HG03280 (cell line): ENCODE measurements at regions not wholly inside any gene's neighbourhood (a gene's known extent, or its start where the extent isn't known, plus 50 kb on each side); places are given as distances from the start of the nearest gene placed in this dataset.

Experiments used
- ATAC-seq: cut with Tn5 transposase; IDR thresholded peaks from one replicate; pipeline ENCODE4 v1.9.1; 2021; ENCODE audit warnings: mild to moderate bottlenecking, moderate library complexity; ENCODE audit not compliant: unreplicated experiment

GRCh38 chr3:56902468-56903160 lies 100.9 kb upstream of the ARHGEF3 start:
- no peak for ATAC-seq

DNA sequence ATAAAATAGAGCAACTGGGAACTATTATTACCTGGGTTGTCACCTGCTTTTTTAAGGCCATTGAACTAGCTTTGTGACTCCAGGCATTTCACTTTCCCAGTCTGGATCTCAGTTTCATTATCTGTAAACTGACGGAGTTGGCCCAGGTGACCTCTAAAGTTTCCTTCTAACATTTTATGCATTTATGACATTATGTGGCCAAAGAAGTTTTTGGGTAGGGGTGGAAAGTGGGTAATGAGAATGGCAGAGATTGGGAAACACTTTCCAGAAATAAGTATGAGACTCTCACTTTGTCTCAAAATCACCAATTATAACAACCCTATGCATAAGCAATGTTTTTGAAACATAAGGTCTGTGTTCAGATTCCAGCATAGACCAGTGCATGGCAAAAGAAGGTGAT lies 99.1 kb upstream of the ARHGEF3 start:
- no peak for ATAC-seq

- no peak for ATAC-seq
Observed at GRCh38 chr3:56899851-56900250, 98.1 kb upstream of the ARHGEF3 start.

GRCh38 chr3:56899078-56899477 lies 97.3 kb upstream of the ARHGEF3 start:
- no peak for ATAC-seq

GRCh38 chr3:56896357-56896756 lies 94.6 kb upstream of the ARHGEF3 start:
- no peak for ATAC-seq

- ATAC-seq: no peak
Observed at GRCh38 chr3:56894881-56895431, 93.2 kb upstream of the ARHGEF3 start.

- ATAC-seq: no peak
Observed at GRCh38 chr3:56890448-56891091, 88.8 kb upstream of the ARHGEF3 start.

DNA sequence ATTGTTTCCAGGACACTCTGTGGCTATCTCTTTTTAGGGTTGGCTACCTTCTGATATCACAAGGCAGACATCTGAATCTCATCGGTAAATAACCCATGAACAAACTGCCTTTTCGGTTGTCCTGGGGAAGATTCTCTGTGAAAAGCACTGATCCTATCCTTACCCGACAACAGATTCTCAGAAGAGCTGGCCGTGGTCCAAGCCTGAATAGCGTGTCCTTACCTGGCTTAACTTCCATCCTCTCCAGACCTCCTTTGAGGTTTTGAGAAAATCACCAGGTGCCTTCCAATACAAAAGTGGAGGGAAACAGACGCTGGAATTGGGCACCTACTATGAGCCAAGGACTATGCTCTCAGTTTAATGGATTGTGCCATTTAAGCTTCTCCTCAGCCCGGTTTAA lies 87.4 kb upstream of the ARHGEF3 start:
- no peak for ATAC-seq

GRCh38 chr3:56887402-56888025 lies 85.8 kb upstream of the ARHGEF3 start:
- ATAC-seq: no peak

GRCh38 chr3:56886314-56886713 lies 84.6 kb upstream of the ARHGEF3 start:
- ATAC-seq: no peak

DNA sequence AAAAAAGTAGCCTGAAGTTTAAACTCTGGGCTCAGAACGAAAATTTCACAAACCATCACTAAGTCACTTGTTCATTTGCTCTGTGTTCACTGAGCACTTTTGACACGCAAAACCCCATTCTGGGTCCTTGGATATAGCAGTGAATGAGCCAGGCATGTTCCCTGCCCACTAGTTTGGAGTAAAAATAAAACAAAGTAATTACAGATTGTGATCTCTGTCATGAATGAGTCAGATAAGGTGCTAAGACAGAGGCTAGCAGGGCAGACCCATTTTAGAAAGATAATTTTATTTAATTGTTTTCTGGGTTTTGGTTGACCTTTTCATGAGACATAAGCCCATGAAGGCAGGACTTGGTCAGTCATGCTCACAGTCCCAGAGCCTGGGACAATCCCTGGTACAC lies 84.1 kb upstream of the ARHGEF3 start:
- ATAC-seq: no peak

DNA sequence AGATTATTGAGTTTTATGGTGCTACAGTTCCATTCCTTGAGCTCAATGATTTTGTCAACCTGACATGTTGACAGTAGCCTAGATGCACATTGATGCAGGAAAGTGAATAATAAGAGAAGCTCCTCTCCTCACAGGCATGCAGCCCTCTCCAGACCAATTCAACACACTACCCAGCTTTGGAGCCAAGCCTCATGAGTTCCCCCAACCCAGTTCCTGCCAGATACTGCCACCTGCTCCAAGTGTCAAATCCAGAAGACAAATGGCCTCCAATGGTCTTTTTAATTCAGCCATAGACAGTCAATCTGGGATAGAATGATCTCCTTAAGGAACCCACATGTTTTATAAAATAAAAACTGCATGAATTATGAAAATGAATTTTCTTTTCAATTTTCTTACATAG lies 83.7 kb upstream of the ARHGEF3 start:
- ATAC-seq: no peak

DNA sequence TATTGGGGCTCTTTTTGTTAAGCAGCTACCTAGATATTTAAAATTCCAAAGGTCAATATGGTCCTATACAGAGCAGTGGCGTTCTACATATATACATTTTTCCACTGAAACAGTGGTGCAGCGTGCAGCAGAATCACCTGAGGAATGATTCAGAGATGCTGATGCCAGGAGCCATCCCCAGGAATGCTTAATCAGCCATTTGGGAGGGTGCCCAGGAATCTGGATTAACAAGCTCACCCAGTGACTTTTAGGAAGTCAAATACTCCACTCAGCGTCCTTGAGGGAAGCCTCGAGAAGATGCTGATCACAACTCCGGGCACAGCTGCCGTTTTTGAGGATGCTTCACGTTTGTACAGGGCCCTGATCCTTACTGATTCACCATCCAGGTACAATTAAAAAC lies 82.6 kb upstream of the ARHGEF3 start:
- no peak for ATAC-seq

DNA sequence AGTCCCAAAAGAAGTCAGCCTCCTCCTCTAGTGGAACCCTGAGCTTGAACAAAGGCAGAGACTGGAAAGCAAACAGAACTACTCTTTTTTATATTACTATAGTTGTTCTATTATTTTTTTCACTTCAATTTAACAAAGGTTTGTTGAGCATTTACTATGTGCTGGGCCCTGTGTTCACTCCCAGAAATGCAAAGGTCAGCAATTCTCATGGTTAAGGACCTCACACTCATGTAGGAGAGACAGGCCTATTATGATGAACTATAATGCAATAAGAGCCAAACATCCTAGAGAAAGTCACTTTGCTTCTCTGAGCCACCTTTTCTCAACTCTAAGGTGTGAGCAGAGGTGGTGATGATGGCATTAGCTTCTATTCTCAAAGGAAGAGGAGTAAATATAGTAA lies 82.1 kb upstream of the ARHGEF3 start:
- ATAC-seq: no peak

DNA sequence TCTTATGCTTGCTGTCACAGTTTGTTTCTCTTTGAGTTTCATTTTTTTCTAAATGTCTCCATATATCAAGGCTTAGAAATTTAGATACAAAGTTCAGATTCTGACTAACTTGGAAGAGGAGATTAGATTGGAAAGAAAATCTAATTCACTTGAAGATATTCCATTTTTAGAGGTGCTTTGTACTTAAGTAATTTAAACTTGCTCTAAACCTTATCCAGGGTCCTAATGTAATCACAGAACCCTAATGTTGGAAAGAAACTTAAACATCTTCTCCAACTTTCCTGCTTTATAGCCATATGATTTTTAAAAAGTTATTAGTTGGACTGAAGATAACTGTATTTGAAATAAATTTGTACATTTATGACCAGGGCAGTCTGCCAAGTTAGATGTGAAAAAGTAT lies 81.1 kb upstream of the ARHGEF3 start:
- no peak for ATAC-seq

GRCh38 chr3:56881841-56882240 lies 80.1 kb upstream of the ARHGEF3 start:
- ATAC-seq: no peak

- no peak for ATAC-seq
Observed at GRCh38 chr3:56880720-56881575, 79.2 kb upstream of the ARHGEF3 start.

- ATAC-seq: no peak
Observed at GRCh38 chr3:56879436-56880215, 77.9 kb upstream of the ARHGEF3 start.

DNA sequence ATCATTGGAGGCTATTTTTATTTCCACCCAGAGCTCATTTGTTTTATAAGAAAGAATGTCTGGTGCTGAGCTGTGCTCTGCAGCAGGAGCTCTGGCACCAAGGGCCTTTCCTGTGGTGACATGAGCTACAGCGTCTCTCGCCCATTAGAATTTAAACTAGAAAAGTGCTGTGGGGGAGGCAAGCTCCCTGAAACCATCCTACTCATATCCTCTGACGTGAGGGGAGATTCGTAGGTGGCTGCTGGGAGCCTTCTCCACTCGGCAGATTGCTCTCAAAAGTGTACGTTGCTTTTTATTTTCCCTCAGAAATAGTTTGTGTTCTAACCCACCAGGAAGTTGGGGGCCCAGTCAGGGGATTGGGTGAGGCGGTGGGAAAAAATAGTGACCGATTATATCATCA lies 76.3 kb upstream of the ARHGEF3 start:
- no peak for ATAC-seq

GRCh38 chr3:56876916-56877315 lies 75.2 kb upstream of the ARHGEF3 start:
- no peak for ATAC-seq
